ENCODE measurements at regions not wholly inside any gene's neighbourhood (a gene's known extent, or its start where the extent isn't known, plus 50 kb on each side); places are given as distances from the start of the nearest gene placed in this dataset.

- TF ChIP-seq CHD7 (IDR thresholded peaks at IDR 0.05; ENCODE audit: insufficient replicate concordance, low read length) (no peak), RNF2 (IDR thresholded peaks at IDR 0.05; ENCODE audit: borderline replicate concordance, low read depth, low read length, missing control alignments, poor library complexity, severe bottlenecking) (no peak)
These were observed 349.6 kb upstream of the CLEC14A start (continued) for GRCh38 chr14:38605193-38606114.

All from H1 (cell line).